Gastroesophageal sphincter (tissue), 3 donors: ENCODE measurements at regions not wholly inside any gene's neighbourhood (a gene's known extent, or its start where the extent isn't known, plus 50 kb on each side); places are given as distances from the start of the nearest gene placed in this dataset.

Experiments
- EP300 ChIP-seq: sonication (generic); formaldehyde crosslinking; IDR thresholded peaks from one replicate; pipeline ENCODE4 v1.6.1; 2017; ENCODE audit warnings: antibody characterized with exemption, mild to moderate bottlenecking
- POLR2A ChIP-seq, 2 donors: fragments of 450-650 bp; IDR thresholded peaks; one replicate each; pipeline ENCODE4 v1.6.1; 2017; ENCODE audit warnings: antibody characterized with exemption in 2 of 2, mild to moderate bottlenecking in 2 of 2, moderate library complexity in 1 of 2
- TF ChIP-seq, protein P1 (sequence below), 4 experiments: fragments of 200-600 bp in 2 of 4; fragments of 450-650 bp in 2 of 4; sonication (generic) in 1 of 4; IDR thresholded peaks; one replicate each; pipeline ENCODE4 v1.5.1; 2017 to 2019; ENCODE audit warnings: antibody characterized with exemption in 4 of 4, mild to moderate bottlenecking in 2 of 4, moderate library complexity in 2 of 4

DNA sequence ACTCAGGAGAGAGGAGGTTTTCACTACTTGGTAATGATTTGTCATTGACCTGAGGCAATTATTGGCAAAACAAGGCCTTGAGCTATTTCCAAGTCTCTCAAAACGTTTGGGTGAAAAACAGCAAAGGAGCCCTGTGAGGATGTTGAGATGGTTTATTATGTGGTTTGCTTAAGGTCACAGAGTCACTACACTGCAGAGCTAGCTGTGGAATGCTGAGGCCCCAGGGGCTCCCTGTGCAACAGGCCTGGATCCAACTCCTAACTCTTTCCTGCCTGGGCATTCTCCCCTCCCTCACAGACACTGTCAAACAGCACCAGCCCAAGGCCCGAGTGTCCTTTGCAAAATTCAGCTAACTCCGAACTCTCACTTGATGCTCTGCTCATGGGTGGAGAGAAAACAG lies 754.6 kb upstream of the SOX11 start:
- TF ChIP-seq, protein P1, sequence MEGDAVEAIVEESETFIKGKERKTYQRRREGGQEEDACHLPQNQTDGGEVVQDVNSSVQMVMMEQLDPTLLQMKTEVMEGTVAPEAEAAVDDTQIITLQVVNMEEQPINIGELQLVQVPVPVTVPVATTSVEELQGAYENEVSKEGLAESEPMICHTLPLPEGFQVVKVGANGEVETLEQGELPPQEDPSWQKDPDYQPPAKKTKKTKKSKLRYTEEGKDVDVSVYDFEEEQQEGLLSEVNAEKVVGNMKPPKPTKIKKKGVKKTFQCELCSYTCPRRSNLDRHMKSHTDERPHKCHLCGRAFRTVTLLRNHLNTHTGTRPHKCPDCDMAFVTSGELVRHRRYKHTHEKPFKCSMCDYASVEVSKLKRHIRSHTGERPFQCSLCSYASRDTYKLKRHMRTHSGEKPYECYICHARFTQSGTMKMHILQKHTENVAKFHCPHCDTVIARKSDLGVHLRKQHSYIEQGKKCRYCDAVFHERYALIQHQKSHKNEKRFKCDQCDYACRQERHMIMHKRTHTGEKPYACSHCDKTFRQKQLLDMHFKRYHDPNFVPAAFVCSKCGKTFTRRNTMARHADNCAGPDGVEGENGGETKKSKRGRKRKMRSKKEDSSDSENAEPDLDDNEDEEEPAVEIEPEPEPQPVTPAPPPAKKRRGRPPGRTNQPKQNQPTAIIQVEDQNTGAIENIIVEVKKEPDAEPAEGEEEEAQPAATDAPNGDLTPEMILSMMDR (IDR thresholded peaks at IDR 0.05) = no peak
- TF ChIP-seq POLR2A (IDR thresholded peaks at IDR 0.05) (no peak), EP300 (no peak)
